Smooth muscle cell (in vitro differentiated cells): ENCODE measurements at regions not wholly inside any gene's neighbourhood (a gene's known extent, or its start where the extent isn't known, plus 50 kb on each side); places are given as distances from the start of the nearest gene placed in this dataset.

ENCODE experiments used
- DNase-seq: peaks from one replicate; lab custom pipeline; 2025; ENCODE audit not compliant: unreplicated experiment; lab: John Stamatoyannopoulos, UW
- H2AFZ ChIP-seq: fragments of 200-600 bp; sonication (generic); 2 replicates; pipeline ENCODE4 v1.6.0; 2016; ENCODE audit warnings: antibody characterized with exemption, low read depth, mild to moderate bottlenecking
- H3F3A ChIP-seq: fragments of 200-600 bp; sonication (generic); 2 replicates; pipeline ENCODE4 v1.6.0; 2017; ENCODE audit warnings: antibody characterized with exemption, low read depth
- H3K27ac ChIP-seq: fragments of 200-600 bp; sonication (generic); 2 replicates; pipeline ENCODE4 v1.5.1; 2016; ENCODE audit warnings: low read depth, mild to moderate bottlenecking
- H3K27me3 ChIP-seq: fragments of 200-600 bp; sonication (generic); 2 replicates; pipeline ENCODE4 v1.6.1; 2016; ENCODE audit warnings: low read depth, mild to moderate bottlenecking
- H3K36me3 ChIP-seq: fragments of 200-600 bp; sonication (generic); 2 replicates; pipeline ENCODE4 v1.5.1; 2016; ENCODE audit warnings: low read depth
- H3K4me1 ChIP-seq: fragments of 200-600 bp; sonication (generic); 2 replicates; pipeline ENCODE4 v1.5.1; 2016; ENCODE audit warnings: low read depth
- H3K4me2 ChIP-seq: fragments of 200-600 bp; sonication (generic); 2 replicates; pipeline ENCODE4 v1.6.0; 2016; ENCODE audit warnings: mild to moderate bottlenecking
- H3K4me3 ChIP-seq: fragments of 200-600 bp; sonication (generic); 2 replicates; pipeline ENCODE4 v1.5.1; 2016; ENCODE audit warnings: mild to moderate bottlenecking
- H3K79me2 ChIP-seq: fragments of 200-600 bp; sonication (generic); 2 replicates; pipeline ENCODE4 v1.6.0; 2016; ENCODE audit warnings: low read depth, mild to moderate bottlenecking
- H3K9ac ChIP-seq: fragments of 200-600 bp; sonication (generic); 2 replicates; pipeline ENCODE4 v1.6.0; 2016; ENCODE audit warnings: low read depth
- H3K9me3 ChIP-seq: fragments of 200-600 bp; sonication (generic); replicated peaks from 2 replicates; pipeline ENCODE4 v1.5.1; 2016; ENCODE audit warnings: low read depth
- H4K20me1 ChIP-seq: fragments of 200-600 bp; sonication (generic); 2 replicates; pipeline ENCODE4 v1.6.0; 2016; ENCODE audit warnings: low read depth
- WGBS: methylation state at CpG from one replicate; pipeline ENCODE4 v1.1.7; 2016; ENCODE audit warnings: low lambda C conversion rate; 5-methylcytosine and 5-hydroxymethylcytosine counted together
- TF ChIP-seq, protein P1 (sequence below): fragments of 200-600 bp; sonication (generic); IDR thresholded peaks from 2 replicates; pipeline ENCODE4 v1.5.1; 2017; ENCODE audit warnings: borderline replicate concordance, mild to moderate bottlenecking, antibody characterized with exemption; ENCODE audit not compliant: insufficient read depth, poor library complexity, severe bottlenecking

DNA sequence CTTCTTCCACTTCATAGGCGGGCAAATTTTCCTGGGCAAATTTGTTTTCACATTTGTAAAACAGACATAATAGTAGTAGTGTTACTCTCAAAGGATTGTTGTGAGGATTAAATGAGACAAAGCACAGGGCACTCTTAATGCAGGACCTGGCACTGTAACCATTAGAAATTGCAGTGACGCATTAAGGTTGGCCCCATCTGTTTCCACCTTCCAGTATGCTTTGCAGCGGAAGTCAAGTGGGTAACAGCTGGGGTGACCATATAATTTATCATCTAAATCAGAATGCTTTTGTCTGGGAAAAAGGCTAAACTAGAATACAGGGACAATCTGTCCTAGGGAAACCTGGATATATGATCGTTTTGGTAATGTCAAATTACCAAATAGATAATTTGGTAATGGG is 132.5 kb upstream of the CACHD1 start:
- Histone ChIP-seq H3K9me3 (no peaks in the 10 kb centered on the region), H2AFZ (peak overlapping the region; percentile 35), H3K36me3 (no peaks in the 10 kb centered on the region), H3K79me2 (no peaks in the 10 kb centered on the region), H3K4me1 (no peaks in the 10 kb centered on the region), H4K20me1 (no peaks in the 10 kb centered on the region), H3K27ac (no peak overlapping the region), H3K4me2 (peak overlapping the region; percentile 36), H3K4me3 (no peak overlapping the region), H3K27me3 (no peaks in the 10 kb centered on the region), H3K9ac (no peak overlapping the region), H3F3A (no peaks in the 10 kb centered on the region)
- TF ChIP-seq, protein P1, sequence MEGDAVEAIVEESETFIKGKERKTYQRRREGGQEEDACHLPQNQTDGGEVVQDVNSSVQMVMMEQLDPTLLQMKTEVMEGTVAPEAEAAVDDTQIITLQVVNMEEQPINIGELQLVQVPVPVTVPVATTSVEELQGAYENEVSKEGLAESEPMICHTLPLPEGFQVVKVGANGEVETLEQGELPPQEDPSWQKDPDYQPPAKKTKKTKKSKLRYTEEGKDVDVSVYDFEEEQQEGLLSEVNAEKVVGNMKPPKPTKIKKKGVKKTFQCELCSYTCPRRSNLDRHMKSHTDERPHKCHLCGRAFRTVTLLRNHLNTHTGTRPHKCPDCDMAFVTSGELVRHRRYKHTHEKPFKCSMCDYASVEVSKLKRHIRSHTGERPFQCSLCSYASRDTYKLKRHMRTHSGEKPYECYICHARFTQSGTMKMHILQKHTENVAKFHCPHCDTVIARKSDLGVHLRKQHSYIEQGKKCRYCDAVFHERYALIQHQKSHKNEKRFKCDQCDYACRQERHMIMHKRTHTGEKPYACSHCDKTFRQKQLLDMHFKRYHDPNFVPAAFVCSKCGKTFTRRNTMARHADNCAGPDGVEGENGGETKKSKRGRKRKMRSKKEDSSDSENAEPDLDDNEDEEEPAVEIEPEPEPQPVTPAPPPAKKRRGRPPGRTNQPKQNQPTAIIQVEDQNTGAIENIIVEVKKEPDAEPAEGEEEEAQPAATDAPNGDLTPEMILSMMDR: no peak
- DNase-seq: no peak
- WGBS: 65% methylated on average over 4 of the region's 4 CpGs

DNA sequence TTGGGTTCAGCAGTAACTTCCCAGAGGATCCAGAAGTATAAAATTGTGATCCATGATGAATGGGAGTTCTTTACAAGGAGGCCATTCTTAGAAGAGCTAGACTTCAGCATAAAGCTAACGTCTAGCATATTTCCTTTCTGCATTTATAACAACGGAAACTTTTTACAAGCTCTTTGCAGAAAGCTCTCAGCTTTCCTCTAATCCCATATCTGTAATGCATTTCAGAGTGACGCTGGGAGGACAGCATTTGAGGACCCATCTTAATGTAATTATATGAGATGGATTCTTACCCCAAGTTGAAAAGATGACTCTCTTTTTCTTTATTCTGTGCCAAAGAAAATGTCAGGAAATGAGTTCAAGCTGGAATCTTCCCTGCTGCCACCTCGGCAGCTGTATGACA is 132.0 kb upstream of the CACHD1 start:
- Histone ChIP-seq H3K9me3 (no peaks in the 10 kb centered on the region), H3K4me2 (peak overlapping the region; percentile 36), H3K79me2 (no peaks in the 10 kb centered on the region), H3K36me3 (no peaks in the 10 kb centered on the region), H3K4me1 (no peaks in the 10 kb centered on the region), H3F3A (no peaks in the 10 kb centered on the region), H3K4me3 (no peak overlapping the region), H3K9ac (no peak overlapping the region), H3K27ac (no peak overlapping the region), H3K27me3 (no peaks in the 10 kb centered on the region), H4K20me1 (no peaks in the 10 kb centered on the region), H2AFZ (peak overlapping the region; percentile 35)
- TF ChIP-seq, protein P1: no peak
- no peak for DNase-seq
- 17% methylated on average over 4 of the region's 4 CpGs for WGBS

DNA sequence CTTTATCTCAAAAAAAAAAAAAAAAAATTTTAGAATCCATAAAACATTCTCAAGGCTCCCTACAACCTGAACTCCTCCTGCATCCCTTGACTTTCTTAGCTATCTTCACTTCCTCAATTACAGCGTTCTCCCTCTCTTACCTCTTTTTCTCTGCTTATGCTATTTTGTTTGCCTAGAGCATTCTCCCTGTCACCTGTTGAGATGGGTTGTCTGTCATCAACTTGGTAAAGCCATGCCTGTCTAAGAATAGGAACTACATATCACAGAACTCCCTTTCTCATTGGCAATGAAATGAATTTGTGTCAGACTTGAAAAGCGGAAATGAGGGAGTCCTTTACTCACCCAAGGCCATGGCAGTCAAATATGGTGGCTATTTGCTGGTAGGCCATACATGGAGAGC is 129.6 kb upstream of the CACHD1 start:
- 96% methylated on average over 2 of the region's 2 CpGs for WGBS
- Histone ChIP-seq H3K79me2 (no peaks in the 10 kb centered on the region), H3K4me2 (no peak overlapping the region), H3F3A (peaks cover 14% of the 10 kb centered on the region), H2AFZ (no peak overlapping the region), H3K9me3 (no peaks in the 10 kb centered on the region), H3K27ac (no peak overlapping the region), H3K27me3 (no peaks in the 10 kb centered on the region), H3K4me1 (no peaks in the 10 kb centered on the region), H3K9ac (no peak overlapping the region), H3K36me3 (no peaks in the 10 kb centered on the region), H3K4me3 (no peak overlapping the region), H4K20me1 (no peaks in the 10 kb centered on the region)
- no peak for DNase-seq
- TF ChIP-seq, protein P1: no peak

DNA sequence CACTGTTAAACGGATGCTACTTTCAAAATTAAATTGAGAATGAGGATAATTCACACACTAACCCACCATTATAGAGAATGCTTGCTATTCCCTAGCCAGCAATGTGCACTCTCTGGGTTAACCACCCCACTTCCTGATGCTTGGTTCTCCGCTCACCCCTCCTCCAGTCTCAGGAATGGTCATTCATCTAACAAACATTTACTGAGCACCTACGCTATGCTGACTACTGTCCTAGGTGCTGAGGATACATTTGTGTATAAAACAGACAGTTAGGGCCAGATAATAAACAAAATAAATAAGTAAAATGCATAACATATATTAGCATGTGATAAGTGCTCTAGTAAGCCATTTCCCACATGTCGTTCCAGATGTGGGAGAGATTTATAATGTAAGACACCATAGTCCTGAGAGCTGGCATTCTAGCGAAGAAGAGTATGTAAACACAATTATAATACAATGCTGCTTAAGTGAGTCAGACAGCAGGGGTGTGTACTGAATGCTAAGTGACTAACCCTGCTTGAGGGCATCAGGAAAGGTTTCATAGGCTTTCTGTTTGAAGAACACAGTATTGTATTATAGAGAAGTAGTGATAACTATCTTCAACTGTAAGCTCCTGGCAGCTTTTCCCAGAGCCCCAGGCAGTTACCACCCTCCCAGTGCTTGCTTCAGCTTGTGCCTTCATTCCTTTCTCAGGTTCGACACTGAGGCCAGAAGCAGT is 126.7 kb upstream of the CACHD1 start:
- no peaks in the 10 kb centered on the region for H3K4me1 ChIP-seq
- H3F3A ChIP-seq: peaks cover 14% of the 10 kb centered on the region
- H3K36me3 ChIP-seq: no peaks in the 10 kb centered on the region
- TF ChIP-seq, protein P1: no peak
- H3K4me3 ChIP-seq: no peak overlapping the region
- H2AFZ ChIP-seq: no peak overlapping the region
- H3K27ac ChIP-seq: peak overlapping the region; percentile 76
- no peaks in the 10 kb centered on the region for H4K20me1 ChIP-seq
- DNase-seq: no peak
- no peaks in the 10 kb centered on the region for H3K9me3 ChIP-seq
- peak overlapping the region; percentile 35 for H3K9ac ChIP-seq
- no peaks in the 10 kb centered on the region for H3K79me2 ChIP-seq
- 35% methylated on average over 6 of the region's 6 CpGs for WGBS
- no peaks in the 10 kb centered on the region for H3K27me3 ChIP-seq
- peak overlapping the region; percentile 61 for H3K4me2 ChIP-seq
